HG03354 (cell line): ENCODE measurements at regions not wholly inside any gene's neighbourhood (a gene's known extent, or its start where the extent isn't known, plus 50 kb on each side); places are given as distances from the start of the nearest gene placed in this dataset.

Source experiments
- ATAC-seq: cut with Tn5 transposase; IDR thresholded peaks from one replicate; pipeline ENCODE4 v1.9.1; 2021; ENCODE audit warnings: mild to moderate bottlenecking; ENCODE audit not compliant: unreplicated experiment, poor library complexity, severe bottlenecking

DNA sequence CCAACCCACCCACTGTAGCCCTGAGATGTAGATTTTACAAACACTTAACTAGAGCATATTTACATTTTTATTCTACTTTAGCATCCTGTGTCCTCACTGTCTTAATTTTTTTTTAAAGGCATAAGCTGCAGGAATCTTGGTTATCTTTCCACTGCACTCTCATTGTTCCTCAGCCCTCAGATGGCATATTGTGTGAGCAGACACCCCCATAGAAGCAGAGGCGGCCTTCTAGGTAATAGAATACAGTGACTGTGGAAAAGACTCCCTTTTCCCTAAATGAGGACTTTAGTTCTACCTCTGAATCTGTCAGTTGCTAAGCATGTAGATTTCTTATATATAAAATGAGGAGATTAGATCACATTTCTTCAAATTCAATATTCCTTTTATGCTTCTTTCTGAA, 543.5 kb upstream of the SPHKAP start:
- no peak for ATAC-seq

DNA sequence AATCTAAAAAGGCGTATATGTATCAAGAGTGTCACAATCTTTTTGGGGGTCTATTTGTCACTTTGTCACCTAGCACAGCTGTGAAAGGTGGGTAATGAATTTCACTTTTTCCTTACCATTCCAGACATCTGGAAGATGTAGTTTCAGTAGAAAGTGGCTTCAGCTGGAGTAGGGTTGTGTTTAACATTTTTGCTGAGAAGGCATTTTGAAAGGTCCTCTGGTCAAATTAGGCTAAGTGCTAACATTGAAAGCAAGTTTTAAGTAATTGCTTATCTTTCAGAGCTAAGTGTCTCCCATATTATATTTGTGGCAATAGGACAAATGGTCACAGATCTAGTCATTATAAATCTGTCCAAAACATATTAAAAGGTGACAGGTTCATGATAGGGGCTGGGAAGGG, 542.1 kb upstream of the SPHKAP start:
- ATAC-seq = no peak

DNA sequence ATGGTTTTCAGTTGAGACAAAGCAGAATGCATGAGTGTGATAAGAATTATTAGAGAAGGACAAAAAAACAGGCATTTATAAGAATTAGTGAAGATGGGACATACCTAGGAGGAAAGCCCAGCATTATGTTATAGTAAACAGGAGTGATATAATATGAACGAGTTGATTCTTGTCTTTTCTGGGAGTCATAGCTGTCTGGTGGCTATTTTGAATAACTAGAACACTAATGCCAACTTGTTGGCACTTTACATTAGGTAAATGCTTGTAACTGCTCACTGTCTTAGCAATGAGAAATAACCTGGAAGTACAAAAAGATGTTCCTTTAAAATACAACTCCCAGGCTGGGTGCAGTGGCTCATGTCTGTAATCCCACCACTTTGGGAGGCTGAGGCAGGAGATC, 540.8 kb upstream of the SPHKAP start:
- ATAC-seq = no peak

DNA sequence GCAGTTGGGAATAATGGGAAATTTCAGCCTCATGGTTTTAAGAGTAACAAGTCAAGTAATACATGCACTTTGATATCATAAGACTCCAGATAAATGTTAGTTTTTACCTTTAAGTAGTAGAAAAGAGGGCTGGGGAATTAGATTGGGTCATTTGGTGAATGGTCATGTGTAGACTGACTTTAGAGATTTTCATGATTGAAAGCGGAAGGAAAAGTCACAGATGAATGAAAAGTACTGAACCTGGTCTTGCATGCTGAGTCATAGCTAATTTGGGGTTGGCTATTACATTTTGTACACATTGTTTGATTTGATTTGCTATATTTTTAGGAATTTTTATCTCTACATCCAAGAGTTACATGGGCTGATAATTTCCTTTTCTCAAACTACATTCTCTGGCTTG, 539.4 kb upstream of the SPHKAP start:
- ATAC-seq = no peak

DNA sequence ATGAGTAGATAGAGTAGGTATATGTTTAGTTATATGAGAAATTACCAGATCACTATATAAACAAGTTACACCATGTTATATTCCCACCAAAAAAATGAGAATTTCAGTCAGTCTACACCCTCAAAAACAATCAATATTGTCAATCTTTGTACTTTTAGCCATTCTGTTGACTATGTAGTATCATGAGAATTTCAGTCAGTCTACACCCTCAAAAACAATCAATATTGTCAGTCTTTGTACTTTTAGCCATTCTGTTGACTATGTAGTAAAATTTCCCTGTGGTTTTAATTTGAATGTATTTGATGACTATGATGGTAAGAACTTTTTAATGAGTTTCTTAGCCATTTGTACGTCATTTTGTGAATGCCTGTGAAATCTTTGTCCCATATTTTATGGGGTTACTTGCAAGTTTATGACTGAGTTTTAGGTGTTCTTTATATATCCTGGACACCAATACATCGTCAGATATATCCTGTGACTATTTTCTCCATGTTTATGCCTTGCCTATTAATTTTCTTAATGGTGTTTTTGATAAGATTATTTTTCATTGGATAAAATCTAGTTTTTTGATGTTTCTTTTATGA, 528.4 kb upstream of the SPHKAP start:
- no peak for ATAC-seq

DNA sequence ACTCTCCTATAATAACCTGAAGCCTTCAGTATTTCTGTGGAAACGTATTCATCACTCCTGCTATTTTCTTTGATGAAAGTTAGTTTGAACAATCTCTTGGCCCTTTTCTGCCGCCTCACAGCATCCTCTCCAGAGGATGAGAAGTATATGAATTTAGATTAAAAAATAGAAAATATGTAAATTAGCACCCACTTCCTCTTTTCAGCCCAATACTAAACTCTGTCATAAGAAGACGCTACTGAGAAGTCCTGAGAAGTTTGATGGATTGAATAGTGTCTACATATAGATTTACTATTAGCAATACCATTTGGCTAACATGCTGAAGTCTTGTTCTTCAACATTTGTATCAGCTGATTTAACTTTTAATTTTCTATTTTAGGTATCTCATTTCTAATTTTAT, 526.4 kb upstream of the SPHKAP start:
- no peak for ATAC-seq

DNA sequence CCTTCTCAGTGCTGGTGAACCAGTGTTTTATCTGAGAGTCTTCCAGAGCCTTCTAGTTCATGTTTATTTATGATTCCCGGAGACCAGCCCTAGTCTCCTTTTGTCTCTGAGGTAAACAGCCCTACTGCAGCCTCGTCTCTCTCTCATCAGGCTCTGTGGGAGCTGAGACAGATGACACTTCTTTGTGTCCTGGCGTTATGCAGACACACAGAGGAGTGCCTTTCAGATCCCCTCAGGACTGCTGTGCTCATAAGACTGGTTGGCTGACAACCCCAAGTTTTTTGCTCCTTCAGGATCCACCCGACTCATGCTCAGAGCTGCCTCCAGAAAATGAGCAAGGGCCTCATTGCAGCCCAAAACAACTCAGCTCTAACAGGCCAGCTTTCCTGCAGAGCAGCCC, 523.8 kb upstream of the SPHKAP start:
- no peak for ATAC-seq

DNA sequence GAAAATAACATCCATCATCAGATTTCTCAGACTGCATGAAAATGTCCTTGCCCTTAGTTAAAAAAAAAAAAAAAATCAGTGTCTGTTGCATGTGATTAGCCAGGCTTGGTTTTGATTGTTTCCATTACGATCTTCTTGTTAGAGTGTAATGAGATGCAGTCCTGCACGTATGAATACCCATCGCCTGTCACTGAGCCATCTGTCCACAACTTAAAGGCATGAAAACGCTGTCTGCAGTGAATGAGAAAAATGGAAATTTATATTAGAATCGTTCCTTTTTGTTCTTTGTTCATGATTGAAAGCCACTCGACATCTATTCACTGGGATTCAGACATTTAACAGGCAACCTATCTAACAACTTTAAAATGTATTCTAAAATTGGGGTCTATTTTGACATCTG, 521.7 kb upstream of the SPHKAP start:
- no peak for ATAC-seq

DNA sequence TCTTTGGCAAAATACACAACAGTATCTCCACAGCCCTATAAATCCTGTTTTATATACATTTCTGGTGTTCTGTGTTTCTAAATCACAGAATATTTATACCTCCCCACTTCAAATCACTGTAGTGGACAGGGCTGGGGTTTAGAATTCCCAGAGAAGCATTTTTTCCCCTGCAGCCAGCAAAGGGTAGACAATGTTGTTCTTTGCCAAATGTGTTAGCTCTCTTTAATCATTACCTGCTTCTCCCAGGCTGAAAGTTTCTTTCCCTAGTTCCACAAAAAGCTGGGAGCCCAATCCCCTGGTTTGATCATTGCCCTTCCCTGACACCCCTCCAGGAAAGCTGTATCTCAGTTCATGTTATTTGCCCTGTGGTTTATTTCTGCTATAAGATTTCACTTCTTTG, 520.0 kb upstream of the SPHKAP start:
- no peak for ATAC-seq

DNA sequence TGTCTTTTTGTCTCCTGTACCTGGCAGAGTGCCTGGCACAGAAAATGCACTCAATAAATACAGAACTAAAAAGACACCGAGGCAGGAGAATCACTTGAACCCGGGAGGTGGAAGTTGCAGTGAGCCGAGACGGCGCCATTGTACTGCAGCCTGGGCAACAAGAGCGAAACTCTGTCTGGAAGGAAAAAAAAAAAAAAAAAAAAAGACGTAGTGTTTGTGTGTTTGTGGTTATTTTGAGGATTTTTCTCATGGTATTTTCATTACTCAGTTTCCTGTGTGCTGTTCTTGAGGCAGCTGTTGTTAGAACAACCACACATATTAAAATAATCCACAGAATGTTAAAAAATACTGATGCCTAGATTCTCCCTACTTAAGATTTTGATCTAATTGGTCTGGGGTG, 519.2 kb upstream of the SPHKAP start:
- no peak for ATAC-seq

DNA sequence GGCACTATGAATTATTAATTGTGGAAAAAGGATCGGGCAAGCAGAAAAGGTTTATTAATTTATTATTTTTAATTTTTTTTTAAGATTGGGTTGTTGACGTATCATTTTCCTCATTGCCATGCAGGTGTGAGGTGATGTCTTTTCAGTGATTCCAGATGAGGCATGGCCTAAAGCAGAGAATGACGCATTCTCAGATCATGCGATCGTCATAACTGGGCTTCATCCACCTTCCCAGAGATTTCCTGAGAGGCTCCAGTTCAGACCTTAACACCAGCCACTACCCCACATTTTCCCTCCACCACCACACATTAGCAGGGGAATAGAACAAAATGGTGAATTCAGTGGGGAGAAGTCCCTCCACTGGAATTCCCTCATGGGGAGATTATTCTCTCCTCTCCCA, 518.4 kb upstream of the SPHKAP start:
- no peak for ATAC-seq

DNA sequence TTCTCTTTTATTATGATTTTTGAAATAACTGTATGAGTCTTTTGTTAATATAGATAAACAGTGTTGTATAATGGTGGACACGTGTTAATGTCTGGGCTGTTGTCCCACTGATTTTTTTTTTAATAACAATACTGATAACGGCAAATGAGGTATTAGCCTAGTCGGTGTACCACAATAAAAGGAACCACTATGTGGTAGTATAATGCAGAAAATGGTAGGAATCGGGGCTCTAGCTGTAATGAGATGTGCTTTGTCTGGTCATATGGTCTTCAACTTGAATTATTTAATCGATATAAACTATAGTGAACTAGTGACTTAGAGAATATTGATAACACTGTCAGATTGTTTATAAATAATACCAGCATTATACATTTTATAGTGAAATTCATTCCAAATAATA, 517.9 kb upstream of the SPHKAP start:
- no peak for ATAC-seq

DNA sequence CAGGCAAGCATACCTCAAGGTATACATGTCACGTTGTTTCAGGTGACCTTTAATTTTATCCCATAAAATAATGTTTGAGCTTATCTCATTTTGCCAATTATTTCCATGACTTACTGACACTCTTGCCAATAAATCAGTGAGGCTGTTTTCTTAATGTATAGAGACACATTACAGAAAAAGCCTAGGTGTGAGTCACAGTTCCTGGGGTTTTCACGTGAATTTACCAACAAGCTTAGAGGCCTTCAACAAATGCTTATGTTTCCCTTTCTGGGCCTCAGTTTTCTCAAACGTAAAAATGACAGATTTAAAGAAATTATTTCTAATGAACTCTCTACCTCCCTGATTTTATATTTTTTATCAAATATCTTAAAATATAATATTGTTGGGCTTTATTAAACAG, 517.5 kb upstream of the SPHKAP start:
- no peak for ATAC-seq

DNA sequence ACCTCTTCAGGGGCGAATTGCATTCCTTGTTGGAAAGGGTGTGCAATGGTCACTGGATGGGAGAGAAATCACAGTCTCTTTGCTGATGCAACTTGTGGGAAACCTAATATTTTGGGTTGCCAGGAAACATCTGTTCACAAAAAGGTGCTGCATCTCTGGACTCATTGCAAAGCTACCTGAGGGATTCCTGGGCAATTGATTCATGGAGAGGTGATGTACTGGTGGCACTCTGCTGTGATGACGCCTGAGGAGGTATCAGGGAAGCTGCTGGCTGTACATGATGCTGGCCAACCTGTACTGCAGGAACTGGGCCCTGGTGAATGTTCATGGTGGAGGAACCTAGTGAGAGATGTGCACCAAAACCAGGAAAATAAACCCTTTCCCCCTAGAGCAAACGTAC, 516.0 kb upstream of the SPHKAP start:
- ATAC-seq = no peak

DNA sequence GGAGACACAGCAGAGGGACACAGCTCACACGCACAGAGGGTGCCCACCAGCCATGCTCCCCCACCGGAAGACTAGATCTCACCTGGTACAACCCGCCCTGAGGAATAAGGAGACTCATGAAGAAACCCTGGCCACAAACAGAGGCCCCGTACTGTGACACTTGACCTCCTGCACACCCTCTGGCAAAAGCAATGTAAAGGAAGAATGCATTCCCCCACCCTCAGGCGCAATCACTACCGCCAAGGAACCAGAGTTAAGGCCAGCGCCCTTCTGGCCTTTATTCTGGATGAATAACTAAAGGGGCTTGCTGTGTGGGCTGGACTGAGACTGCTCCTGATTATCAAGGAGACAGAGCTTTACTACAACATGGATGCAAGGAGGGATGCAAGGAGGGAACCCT, 509.2 kb upstream of the SPHKAP start:
- no peak for ATAC-seq

DNA sequence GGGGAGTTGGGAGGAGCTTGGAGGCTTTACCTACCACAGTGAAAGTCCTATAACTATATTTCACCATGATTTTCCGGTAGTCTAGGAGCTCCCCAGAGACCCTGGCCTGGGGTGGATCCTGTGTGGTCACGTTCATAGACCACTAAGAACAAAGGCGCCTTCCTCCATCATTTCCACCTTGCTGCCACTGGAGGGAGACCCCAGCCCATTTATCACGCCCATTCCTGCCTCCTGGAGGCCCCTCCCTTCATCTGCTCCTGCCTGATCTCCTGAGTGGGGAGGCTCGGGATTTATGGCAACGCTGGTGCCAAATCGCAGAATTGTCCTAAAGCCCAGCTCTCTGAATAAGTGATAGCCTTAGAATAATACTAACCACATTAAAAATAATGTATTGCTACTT, 507.6 kb upstream of the SPHKAP start:
- no peak for ATAC-seq

DNA sequence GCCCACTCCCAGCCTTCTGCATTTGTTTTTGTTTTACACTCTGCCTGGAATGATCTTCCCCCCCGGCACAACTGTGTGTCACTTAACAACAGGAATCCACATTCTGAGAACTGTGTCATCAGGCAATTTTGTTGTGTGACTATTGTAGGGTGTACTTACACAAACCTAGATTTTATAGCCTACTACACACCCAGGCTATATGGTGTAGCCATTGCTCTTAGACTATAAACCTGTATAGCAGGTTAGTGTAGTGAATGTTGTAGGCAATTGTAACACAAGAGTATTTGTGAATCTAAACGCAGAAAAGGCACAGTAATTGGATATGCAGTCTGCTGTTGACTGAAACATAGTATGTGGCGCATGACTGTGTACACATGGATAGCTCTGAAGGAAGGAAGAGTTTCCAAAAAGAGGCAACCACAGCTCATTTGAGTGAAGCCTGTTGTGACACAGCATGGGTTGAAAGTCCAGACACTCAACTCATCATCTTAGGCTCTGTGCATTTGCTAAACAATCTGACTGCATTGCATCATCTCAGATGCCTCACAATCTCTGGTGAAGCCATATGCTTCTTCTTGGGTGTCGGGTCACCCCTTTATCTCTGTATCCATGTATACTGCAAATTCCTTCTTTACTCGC, 506.6 kb upstream of the SPHKAP start:
- no peak for ATAC-seq

DNA sequence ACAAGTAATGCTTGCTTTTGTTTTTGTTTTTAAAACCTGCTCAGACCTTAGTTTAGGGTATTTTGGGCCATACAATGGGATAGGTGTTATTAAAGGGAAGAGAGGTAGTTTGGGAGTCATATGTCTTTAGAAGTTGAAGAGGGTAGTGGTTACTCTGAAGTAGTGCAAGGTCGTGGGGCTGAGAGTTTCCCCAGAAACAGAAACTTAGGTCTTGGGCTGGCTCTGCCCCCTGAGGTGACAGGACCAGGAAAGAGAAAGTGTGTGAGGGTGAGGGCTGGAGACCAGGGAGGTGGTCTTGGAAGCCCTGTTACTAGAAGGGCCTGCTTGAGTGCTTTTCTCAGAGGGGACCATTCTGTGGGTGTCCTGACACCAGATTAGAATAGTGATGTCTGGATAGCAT, 500.5 kb upstream of the SPHKAP start:
- ATAC-seq = no peak

DNA sequence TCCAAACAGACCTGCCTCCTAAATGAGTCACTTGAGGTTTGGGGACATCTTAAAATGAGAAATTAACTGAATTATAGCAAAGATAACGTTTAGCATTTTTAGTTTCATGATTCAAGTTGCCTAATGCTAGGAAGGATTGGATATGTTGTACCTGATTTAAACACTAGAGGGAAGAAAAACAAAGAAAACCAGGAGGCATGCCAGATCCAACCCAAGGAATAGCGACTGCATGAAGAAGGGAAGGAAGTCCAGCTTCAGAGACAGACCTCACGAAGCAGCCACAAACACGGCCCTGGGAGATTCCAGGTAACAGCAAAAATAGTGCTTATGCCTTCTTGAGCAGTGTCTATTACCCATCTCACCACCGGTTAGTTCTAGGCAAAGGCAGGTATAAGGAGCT, 499.9 kb upstream of the SPHKAP start:
- no peak for ATAC-seq

DNA sequence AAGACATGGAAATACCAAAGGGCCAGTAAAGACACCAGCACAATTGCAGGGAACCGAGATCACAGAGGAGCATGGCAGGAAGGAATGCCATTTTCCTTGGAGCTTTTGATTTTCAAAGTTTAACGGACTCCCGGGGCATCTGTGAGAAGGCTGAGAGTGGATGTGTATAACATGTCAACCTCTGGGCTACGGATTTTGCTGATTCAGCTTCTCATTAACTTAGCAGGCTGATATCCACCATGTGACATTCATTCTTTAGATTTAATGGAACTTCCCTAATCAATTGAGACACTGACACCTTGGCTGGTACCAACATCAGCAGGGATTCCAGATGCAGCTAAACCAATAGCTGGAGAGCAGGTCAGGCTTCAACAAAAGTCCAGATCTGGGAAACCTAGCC, 496.6 kb upstream of the SPHKAP start:
- ATAC-seq = no peak

DNA sequence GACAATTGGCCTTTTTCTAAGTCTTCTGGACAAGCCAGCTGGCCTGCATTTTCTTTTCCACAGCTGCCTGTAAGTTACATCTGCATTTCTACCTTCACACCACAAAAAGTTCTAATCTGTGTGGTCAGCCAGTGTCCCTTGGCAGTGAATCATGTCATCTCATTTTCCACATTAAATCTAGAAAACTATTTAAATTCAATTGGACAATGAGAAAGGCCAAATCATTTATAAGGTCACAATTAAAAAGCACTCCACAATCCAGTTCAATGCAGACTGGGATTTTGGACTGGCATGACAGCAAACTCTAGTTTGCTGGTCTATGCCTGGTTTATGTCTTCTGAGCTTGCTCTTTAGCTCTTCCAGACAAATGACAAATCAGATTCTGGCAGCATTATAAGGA, 494.2 kb upstream of the SPHKAP start:
- ATAC-seq = no peak

DNA sequence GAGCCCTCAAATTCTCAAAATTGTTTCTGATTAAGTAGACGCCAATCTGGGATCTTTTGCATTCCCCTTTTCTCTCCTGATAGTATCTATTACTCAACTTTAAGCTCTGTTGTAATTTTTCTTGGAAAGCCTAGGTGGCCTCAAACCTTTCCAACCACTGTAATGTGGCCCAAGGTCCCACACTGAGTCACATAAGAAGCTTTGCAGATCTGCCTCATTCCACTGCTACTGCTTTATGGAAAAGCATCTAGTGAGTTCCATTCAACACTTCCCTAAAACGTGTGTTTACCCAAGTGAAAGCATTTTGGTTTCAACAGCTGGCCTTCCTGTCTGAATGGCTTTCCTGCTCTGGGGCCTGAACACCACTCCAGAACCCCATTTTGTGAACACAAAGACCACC, 493.6 kb upstream of the SPHKAP start:
- no peak for ATAC-seq
